ENCODE measurements at regions not wholly inside any gene's neighbourhood (a gene's known extent, or its start where the extent isn't known, plus 50 kb on each side); places are given as distances from the start of the nearest gene placed in this dataset.

DNA sequence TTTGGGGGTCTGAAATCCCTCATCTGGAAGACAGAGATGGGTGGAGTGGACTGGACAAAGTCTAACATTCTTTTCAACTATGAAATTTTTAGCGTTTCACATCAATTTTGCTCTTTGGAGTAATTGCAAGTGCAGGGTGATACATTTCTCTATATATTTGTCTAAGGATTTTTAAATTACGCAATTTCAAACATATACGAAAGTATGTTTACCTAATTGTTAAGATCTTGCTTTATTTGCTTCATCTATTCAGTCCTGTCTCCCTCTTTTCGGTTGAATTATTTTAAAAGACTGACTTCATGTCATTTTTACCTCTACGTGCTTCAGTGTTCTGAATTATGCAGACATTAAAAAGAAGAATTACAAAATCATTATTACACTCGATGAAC lies 101.9 kb upstream of the CREB5 start:
- TF ChIP-seq POLR2A (IDR thresholded peaks at IDR 0.05; ENCODE audit: low read length) = no peak
- TF ChIP-seq, protein P1, sequence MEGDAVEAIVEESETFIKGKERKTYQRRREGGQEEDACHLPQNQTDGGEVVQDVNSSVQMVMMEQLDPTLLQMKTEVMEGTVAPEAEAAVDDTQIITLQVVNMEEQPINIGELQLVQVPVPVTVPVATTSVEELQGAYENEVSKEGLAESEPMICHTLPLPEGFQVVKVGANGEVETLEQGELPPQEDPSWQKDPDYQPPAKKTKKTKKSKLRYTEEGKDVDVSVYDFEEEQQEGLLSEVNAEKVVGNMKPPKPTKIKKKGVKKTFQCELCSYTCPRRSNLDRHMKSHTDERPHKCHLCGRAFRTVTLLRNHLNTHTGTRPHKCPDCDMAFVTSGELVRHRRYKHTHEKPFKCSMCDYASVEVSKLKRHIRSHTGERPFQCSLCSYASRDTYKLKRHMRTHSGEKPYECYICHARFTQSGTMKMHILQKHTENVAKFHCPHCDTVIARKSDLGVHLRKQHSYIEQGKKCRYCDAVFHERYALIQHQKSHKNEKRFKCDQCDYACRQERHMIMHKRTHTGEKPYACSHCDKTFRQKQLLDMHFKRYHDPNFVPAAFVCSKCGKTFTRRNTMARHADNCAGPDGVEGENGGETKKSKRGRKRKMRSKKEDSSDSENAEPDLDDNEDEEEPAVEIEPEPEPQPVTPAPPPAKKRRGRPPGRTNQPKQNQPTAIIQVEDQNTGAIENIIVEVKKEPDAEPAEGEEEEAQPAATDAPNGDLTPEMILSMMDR (IDR thresholded peaks at IDR 0.05) = no peak
- TF ChIP-seq NR3C1 (IDR thresholded peaks at IDR 0.05) = no peak
- no peak for TF ChIP-seq RAD21 (conservative IDR thresholded peaks at IDR 0.05 in 1 of 2, IDR thresholded peaks at IDR 0.05 in 1 of 2)
- TF ChIP-seq POLR2AphosphoS2 (conservative IDR thresholded peaks at IDR 0.05; ENCODE audit: low read length) = no peak
- no peak for TF ChIP-seq EP300 (IDR thresholded peaks at IDR 0.05)
- TF ChIP-seq RNF2 (IDR thresholded peaks at IDR 0.05; ENCODE audit: borderline replicate concordance, low read depth) = no peak
- no peak for TF ChIP-seq KDM1A (IDR thresholded peaks at IDR 0.05; ENCODE audit: low read depth)

Data from A549 (cell line).